Skeletal muscle cell (primary cell): ENCODE measurements at regions not wholly inside any gene's neighbourhood (a gene's known extent, or its start where the extent isn't known, plus 50 kb on each side); places are given as distances from the start of the nearest gene placed in this dataset.
"Not testable (repeated sequence)": the region's sequence is repeated elsewhere in the genome, so short reads cannot be mapped to it uniquely, and the experiment has no call there.

Experiments used
- DNase-seq: peaks from one replicate; pipeline ENCODE4 v3.0.0-alpha.2; 2010; ENCODE audit warnings: low read depth
- H3K4me3 ChIP-seq: 2 replicates; pipeline ENCODE4 v1.5.1; 2011; ENCODE audit warnings: low read depth, mild to moderate bottlenecking, control low read depth, low read length, moderate library complexity

GRCh38 chr20:50321797-50322480 lies 131.3 kb downstream of the CEBPB start:
- no peak overlapping the region for H3K4me3 ChIP-seq
- no peak for DNase-seq

DNA sequence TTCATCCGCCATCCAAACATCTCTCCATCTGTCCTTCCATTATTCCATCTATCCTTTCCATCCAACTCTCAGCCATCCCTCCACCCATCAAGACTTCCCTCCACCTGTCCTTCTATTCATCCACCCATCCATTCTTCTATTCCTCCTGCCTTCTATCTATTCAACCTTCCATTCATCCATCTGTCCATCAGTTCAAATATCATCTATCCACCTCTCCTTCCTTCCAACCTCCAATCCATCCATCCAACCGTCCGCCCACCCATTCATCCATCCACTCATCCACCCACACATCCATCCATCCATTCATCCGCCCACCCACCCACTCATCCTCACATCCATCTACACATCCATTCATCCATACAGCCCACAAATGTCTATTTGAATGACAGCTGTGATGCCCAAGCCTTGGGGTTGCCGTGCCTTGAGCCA lies 132.1 kb downstream of the CEBPB start:
- H3K4me3 ChIP-seq = no peak overlapping the region
- no peak for DNase-seq

GRCh38 chr20:50323209-50323608 lies 132.6 kb downstream of the CEBPB start:
- no peak overlapping the region for H3K4me3 ChIP-seq
- DNase-seq = no peak

GRCh38 chr20:50323777-50324775 lies 133.4 kb downstream of the CEBPB start:
- H3K4me3 ChIP-seq = no peak overlapping the region
- DNase-seq = no peak

GRCh38 chr20:50325215-50325614 lies 134.6 kb downstream of the CEBPB start:
- H3K4me3 ChIP-seq = no peak overlapping the region
- DNase-seq = no peak

- H3K4me3 ChIP-seq = no peak overlapping the region
- DNase-seq = no peak
Measured at GRCh38 chr20:50325651-50326050, 135.0 kb downstream of the CEBPB start.

- no peak overlapping the region for H3K4me3 ChIP-seq
- no peak for DNase-seq
Measured at GRCh38 chr20:50327666-50328065, 137.0 kb downstream of the CEBPB start.

DNA sequence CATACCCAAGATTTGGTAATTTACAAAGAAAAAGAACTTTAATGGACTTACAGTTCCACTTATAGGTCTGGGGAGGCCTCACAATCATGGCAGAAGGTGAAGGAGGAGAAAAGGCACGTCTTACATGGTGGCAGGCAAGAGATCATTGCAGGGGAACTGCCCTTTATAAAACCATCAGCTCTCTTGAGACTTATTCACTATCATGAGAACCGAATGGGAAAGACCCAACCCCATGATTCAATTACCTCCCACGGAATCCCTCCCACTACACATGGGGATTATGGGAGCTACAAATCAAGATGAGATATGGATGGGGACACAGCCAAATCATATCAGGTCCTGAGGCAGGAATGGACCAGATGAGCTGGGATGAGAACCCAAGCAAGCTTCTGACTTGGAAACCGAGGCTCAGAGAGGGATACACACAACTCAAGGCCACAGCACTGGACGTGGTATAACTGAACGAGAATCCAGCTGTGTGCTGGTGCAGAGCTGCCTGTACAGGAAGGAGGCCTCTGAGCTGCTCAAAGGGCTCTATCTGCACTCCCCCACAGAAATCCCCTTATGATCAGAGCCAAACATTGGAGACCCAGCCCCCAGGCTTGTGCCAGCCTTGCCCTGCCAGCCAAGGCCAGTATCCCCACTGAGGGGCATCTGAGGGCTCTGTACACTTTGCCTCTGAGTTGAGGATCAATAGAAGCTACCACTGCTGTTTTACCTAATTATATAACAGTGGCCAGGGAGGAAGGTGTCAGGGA lies 137.8 kb downstream of the CEBPB start:
- no peak for DNase-seq
- no peak overlapping the region for H3K4me3 ChIP-seq

- H3K4me3 ChIP-seq = no peak overlapping the region
- DNase-seq = no peak
Measured at GRCh38 chr20:50328996-50329898, 138.6 kb downstream of the CEBPB start.

DNA sequence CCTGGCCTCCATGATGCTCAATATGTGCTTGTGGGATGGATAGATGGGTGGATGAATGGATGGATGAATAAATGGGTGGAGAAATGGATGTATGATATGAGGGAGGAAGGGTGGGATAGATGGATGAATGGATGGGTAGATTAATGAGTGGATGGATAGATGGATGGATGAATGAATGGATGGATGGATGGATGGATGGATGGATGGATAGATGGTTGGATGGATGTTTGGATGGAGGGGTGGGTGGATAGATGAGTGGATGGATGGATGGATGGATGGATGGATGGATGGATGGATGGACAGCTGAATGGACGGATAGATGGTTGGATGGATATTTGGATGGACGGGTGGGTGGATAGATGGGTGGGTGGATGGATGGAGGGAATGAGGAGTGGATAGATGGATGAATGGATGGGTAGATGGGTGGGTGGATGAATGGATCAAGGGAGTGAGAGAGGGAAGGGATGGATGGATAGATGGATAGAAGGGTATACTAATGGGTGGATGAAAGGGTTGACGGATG lies 139.4 kb downstream of the CEBPB start:
- DNase-seq = no peak
- no peak overlapping the region for H3K4me3 ChIP-seq

GRCh38 chr20:50330504-50331313 lies 140.1 kb downstream of the CEBPB start:
- no peak overlapping the region for H3K4me3 ChIP-seq
- no peak for DNase-seq

DNA sequence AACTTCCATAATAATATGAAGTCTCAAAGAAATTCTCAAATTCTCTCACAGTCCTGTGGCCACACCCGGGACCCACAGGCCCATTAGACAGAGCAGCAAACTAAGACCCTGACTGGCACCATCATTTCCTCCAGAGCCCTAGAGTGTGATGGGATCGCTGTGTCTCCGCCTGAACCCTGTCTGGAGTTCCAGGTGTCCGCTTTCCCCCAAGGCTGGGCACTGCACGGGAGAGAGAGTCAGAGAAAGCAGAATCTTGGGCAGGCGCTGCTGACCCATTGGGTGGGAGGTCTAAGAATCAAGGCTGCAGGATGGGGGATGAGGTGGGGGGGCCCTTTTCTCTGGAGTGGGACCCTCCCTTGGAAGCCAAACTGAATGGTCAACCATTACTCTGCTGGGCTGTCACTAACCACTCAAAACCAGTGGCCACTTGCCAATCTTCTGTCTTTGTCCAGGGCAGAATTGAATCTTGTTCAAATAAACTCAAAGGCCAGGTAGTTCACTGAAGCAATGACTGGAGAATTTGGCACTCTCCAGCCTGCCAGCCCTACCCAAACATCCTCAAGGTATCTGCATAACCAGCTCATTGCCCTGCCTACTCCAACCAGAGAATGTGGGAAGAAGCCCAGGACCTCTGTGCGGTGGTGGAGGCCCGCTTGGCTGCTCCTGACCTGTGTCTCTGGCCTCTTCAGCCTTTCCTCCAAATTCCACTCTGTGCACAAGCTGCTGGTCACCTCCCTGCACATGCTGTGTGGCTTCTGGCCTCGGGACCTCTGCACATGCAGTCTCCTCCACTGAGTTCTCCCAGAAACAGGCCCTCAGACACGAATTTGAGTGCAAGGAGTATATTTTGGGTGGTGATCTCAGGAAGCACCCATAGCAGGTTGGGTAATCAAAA lies 141.1 kb downstream of the CEBPB start:
- H3K4me3 ChIP-seq = no peak overlapping the region
- DNase-seq = no peak

GRCh38 chr20:50332491-50332980 lies 141.9 kb downstream of the CEBPB start:
- H3K4me3 ChIP-seq = no peak overlapping the region
- DNase-seq = no peak

GRCh38 chr20:50333131-50333670 lies 142.6 kb downstream of the CEBPB start:
- H3K4me3 ChIP-seq = no peak overlapping the region
- DNase-seq = no peak

GRCh38 chr20:50333812-50334211 lies 143.2 kb downstream of the CEBPB start:
- H3K4me3 ChIP-seq = no peak overlapping the region
- peak; percentile 76 for DNase-seq

DNA sequence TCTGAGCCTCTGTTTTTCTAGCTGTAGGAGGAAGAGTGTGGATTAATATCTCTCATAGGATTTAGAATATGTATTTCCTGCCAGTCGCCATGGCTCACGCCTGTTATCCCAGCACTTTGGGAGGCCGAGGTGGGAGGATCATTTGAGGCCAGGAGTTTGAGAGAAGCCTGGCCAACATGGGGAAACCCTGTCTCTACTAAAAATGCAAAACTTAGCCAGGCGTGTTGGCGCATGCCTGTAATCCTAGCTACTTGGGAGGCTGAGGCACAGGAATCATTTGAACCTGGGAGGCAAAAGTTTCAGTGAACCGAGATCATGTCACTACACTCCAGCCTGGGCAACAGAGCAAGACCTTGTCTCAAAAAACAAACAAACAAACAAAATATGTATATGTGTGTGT lies 143.9 kb downstream of the CEBPB start:
- DNase-seq = not testable (repeated sequence)

GRCh38 chr20:50335105-50335504 lies 144.5 kb downstream of the CEBPB start:
- DNase-seq = no peak
- no peak overlapping the region for H3K4me3 ChIP-seq

More for the DNA sequence above, 143.9 kb downstream of the CEBPB start:
- H3K4me3 ChIP-seq = not testable (repeated sequence)
